Right lobe of liver (tissue), 6 donors: ENCODE measurements at regions not wholly inside any gene's neighbourhood (a gene's known extent, or its start where the extent isn't known, plus 50 kb on each side); places are given as distances from the start of the nearest gene placed in this dataset.
A peak's percentile ranks its signal among the peaks of the same experiment; 100 is the strongest.
"Not testable (repeated sequence)": the region's sequence is repeated elsewhere in the genome, so short reads cannot be mapped to it uniquely, and the experiment has no call there.

Experiments
- ATAC-seq, 4 donors: fragments of 200-7000 bp; cut with Tn5 transposase; one replicate each; pipeline ENCODE4 v1.9.1; 2020; ENCODE audit warnings: mild to moderate bottlenecking in 4 of 4, moderate library complexity in 4 of 4
- DNase-seq, 3 donors: peaks; one replicate each; pipeline ENCODE4 v3.0.0-alpha.2; 2020
- H3K27ac ChIP-seq, 3 donors: fragments of 200-600 bp; one replicate each; pipeline ENCODE4 v1.8.0; 2022
- H3K27me3 ChIP-seq, 2 donors: fragments of 200-600 bp; one replicate each; pipeline ENCODE4 v1.8.0; 2022
- H3K36me3 ChIP-seq, 4 donors: fragments of 200-600 bp; sonication (generic) in 1 of 4; one replicate each; pipeline versions ENCODE4 v1.5.1 to v1.8.0; 2017 to 2022; ENCODE audit warnings: control low read depth in 1 of 4
- H3K4me1 ChIP-seq, 4 donors: fragments of 200-600 bp; sonication (generic) in 1 of 4; one replicate each; pipeline versions ENCODE4 v1.5.1 to v1.8.0; 2017 to 2022; ENCODE audit warnings: control low read depth in 1 of 4
- H3K4me3 ChIP-seq, 3 donors: fragments of 200-600 bp; one replicate each; pipeline ENCODE4 v1.8.0; 2022
- H3K9me3 ChIP-seq, 4 donors: fragments of 200-600 bp; sonication (generic) in 1 of 4; one replicate each; pipeline versions ENCODE4 v1.5.1 to v1.8.0; 2017 to 2022; ENCODE audit warnings: control low read depth in 1 of 4
- CTCF ChIP-seq, 4 donors: fragments of 200-600 bp in 3 of 4; fragments of 450-650 bp in 1 of 4; IDR thresholded peaks; one replicate each; pipeline versions ENCODE4 v1.5.1 to v1.8.0; 2016 to 2022; ENCODE audit warnings: antibody characterized with exemption in 4 of 4, mild to moderate bottlenecking in 2 of 4
- POLR2A ChIP-seq: fragments of 450-650 bp; IDR thresholded peaks from one replicate; pipeline ENCODE4 v1.6.1; 2017; ENCODE audit warnings: antibody characterized with exemption, mild to moderate bottlenecking
- WGBS: methylation state at CpG from one replicate; pipeline ENCODE4 v1.1.6; 2018; ENCODE audit warnings: low coverage, low lambda C conversion rate; ENCODE audit not compliant: insufficient coverage; ENCODE audit errors: missing lambda C conversion rate; 5-methylcytosine and 5-hydroxymethylcytosine counted together
- intact Hi-C, 2 donors: fragments of 100-400 bp; cut with DNase I; formaldehyde crosslinking; loops; one replicate each; pipeline versions ENCODE4 v1.11.2 to v1.14.1; 2022
- donor health status: DM: no; HTN: yes; CAD: no.
- donor health status: DM: no; HTN: no; CAD: no.
- donor health status: DM: no; HTN: no; CAD: no.
- donor health status: DM: no; HTN: yes; CAD: no.
- donor health status: DM: no; HTN: yes; CAD: no.

- ATAC-seq (no peak), DNase-seq (no peak)
- H3K27ac ChIP-seq = no peak overlapping the region
- intact Hi-C loops = no loop called here
- no CpG with 5 or more reads among the region's 1 CpG for WGBS
- no peaks in the 10 kb centered on the region for H3K9me3 ChIP-seq
- H3K27me3 ChIP-seq = no peaks in the 10 kb centered on the region
- H3K4me1 ChIP-seq = no peaks in the 10 kb centered on the region
- TF ChIP-seq POLR2A (no peak), CTCF (IDR thresholded peaks at IDR 0.05) (no peak)
- no peak overlapping the region for H3K4me3 ChIP-seq
- no peaks in the 10 kb centered on the region for H3K36me3 ChIP-seq
These were observed 979.6 kb upstream of the POU3F4 start for GRCh38 chrX:82528525-82528924.

GRCh38 chrX:82534086-82534597 lies 973.9 kb upstream of the POU3F4 start:
- H3K4me1 ChIP-seq = no peaks in the 10 kb centered on the region
- no peaks in the 10 kb centered on the region for H3K9me3 ChIP-seq
- H3K36me3 ChIP-seq = no peaks in the 10 kb centered on the region
- ATAC-seq (no peak), DNase-seq (no peak)
- no peak overlapping the region for H3K4me3 ChIP-seq
- 46% methylated on average over 4 of the region's 4 CpGs for WGBS
- H3K27me3 ChIP-seq = no peaks in the 10 kb centered on the region
- intact Hi-C loops = no loop called here
- H3K27ac ChIP-seq = no peak overlapping the region
- no peak for TF ChIP-seq POLR2A
- no peak for TF ChIP-seq CTCF (IDR thresholded peaks at IDR 0.05)

GRCh38 chrX:82537205-82537604 lies 970.9 kb upstream of the POU3F4 start:
- DNase-seq, H3K4me1 ChIP-seq: not testable (repeated sequence)

DNA sequence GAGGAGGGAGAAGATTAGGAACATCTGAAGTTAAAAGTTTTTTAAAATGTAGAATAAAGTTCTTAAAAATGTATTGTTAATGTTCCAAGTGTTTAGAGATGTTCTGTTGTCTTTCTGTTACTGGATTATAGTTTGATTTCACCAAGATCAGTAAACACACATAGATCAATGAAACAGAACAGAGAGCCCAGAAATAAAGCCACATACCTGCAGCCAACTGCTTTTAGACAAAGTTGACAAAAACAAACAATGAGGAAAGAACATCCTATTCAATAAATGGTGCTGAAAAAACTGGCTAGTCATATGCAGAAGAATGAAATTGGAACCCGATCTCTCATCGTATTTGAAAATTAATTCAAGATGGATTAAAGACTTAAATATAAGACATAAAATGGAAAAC lies 966.3 kb upstream of the POU3F4 start:
- WGBS = 58% methylated on average over 2 of the region's 2 CpGs
- H3K36me3 ChIP-seq = no peaks in the 10 kb centered on the region
- no peaks in the 10 kb centered on the region for H3K27me3 ChIP-seq
- DNase-seq (no peak), ATAC-seq (peak; percentile 54 to 58 (median 55))
- no peak for TF ChIP-seq POLR2A
- TF ChIP-seq CTCF (IDR thresholded peaks at IDR 0.05) = no peak
- H3K9me3 ChIP-seq = no peaks in the 10 kb centered on the region
- no peak overlapping the region for H3K27ac ChIP-seq
- intact Hi-C loops = no loop called here
- H3K4me3 ChIP-seq = no peak overlapping the region
- H3K4me1 ChIP-seq = no peaks in the 10 kb centered on the region

More at GRCh38 chrX:82537205-82537604, 970.9 kb upstream of the POU3F4 start:
- H3K9me3 ChIP-seq, H3K27me3 ChIP-seq, intact Hi-C loops, H3K4me3 ChIP-seq, H3K36me3 ChIP-seq, H3K27ac ChIP-seq, ATAC-seq: not testable (repeated sequence)
- WGBS = 47% methylated on average over 3 of the region's 3 CpGs

DNA sequence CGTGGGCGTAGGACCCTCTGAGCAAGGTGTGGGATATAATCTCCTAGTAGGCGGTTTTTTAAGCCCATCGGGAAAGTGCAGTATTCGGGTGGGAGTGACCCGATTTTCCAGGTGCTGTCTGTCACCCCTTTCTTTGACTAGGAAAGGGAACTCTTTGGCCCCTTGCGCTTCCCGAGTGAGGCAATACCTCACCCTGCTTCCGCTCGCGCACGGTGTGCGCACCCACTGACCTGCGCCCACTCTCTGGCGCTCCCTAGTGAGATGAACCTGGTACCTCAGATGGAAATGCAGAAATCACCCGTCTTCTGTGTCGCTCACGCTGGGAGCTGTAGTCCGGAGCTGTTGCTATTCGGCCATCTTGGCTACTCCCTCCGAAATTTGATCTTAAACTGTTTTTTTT lies 955.9 kb upstream of the POU3F4 start:
- 85% methylated on average over 12 of the region's 21 CpGs for WGBS
- ATAC-seq, intact Hi-C loops: not testable (repeated sequence)

DNA sequence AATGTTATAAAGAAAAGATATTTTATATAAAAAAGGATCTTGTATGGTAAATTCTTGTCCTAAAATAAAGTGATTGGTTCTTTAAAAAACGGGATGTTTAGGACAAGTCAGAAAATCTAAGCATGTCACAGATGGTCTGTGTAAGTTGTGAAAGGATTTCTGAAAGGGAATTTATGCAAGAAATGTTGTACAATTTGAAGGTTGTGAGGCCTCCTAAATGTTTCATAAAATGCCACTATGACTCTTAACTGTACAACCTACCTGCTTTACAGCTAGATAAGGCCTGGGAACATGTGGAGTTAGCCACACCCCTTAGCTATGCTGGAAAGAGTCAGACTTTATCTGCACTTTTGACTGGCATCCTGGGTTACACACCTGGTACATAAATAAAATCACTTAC lies 951.5 kb upstream of the POU3F4 start:
- TF ChIP-seq POLR2A (no peak), CTCF (IDR thresholded peaks at IDR 0.05) (no peak)
- no peak for DNase-seq
- intact Hi-C loops = no loop called here
- Histone ChIP-seq H3K4me3 (no peak overlapping the region), H3K27ac (no peak overlapping the region), H3K36me3 (no peaks in the 10 kb centered on the region), H3K9me3 (no peaks in the 10 kb centered on the region), H3K4me1 (no peaks in the 10 kb centered on the region), H3K27me3 (peaks cover 0 to 4% of the 10 kb centered on the region in 2 donors)
- WGBS = 6% methylated on average over 1 of the region's 1 CpG
- ATAC-seq = no peak

More for the DNA sequence above, 955.9 kb upstream of the POU3F4 start:
- not testable (repeated sequence) for H3K4me3 ChIP-seq, H3K27ac ChIP-seq, H3K9me3 ChIP-seq, H3K4me1 ChIP-seq, H3K36me3 ChIP-seq, H3K27me3 ChIP-seq
- DNase-seq = peak in 1 of 3 donors; percentile 14
